Heart left ventricle (tissue), 16 donors: ENCODE measurements at regions not wholly inside any gene's neighbourhood (a gene's known extent, or its start where the extent isn't known, plus 50 kb on each side); places are given as distances from the start of the nearest gene placed in this dataset.

ENCODE experiments used
- ATAC-seq, 4 donors: fragments of 200-7000 bp; cut with Tn5 transposase; one replicate each; pipeline ENCODE4 v1.9.1; 2020 to 2022; ENCODE audit warnings: moderate library complexity in 4 of 4, mild to moderate bottlenecking in 3 of 4, moderate number of reproducible peaks in 1 of 4
- DNase-seq, 5 donors: peaks; one replicate each; pipeline ENCODE4 v3.0.0-alpha.2; 2020
- H3K27ac ChIP-seq, 12 donors: fragments of 200-600 bp; sonication (generic) in 4 of 12; one replicate each; pipeline versions ENCODE4 v1.5.0 to v1.8.0; 2016 to 2022; ENCODE audit warnings: mild to moderate bottlenecking in 2 of 12
- H3K27me3 ChIP-seq, 9 donors: fragments of 200-600 bp; sonication (generic) in 2 of 9; one replicate each; pipeline versions ENCODE4 v1.5.1 to v1.8.0; 2016 to 2022; ENCODE audit warnings: mild to moderate bottlenecking in 3 of 9
- H3K36me3 ChIP-seq, 9 donors: fragments of 200-600 bp; sonication (generic) in 2 of 9; one replicate each; pipeline versions ENCODE4 v1.5.0 to v1.8.0; 2018 to 2022; ENCODE audit warnings: mild to moderate bottlenecking in 2 of 9
- H3K4me1 ChIP-seq, 12 donors: fragments of 200-600 bp; sonication (generic) in 4 of 12; one replicate each; pipeline versions ENCODE4 v1.5.0 to v1.8.0; 2016 to 2022; ENCODE audit warnings: mild to moderate bottlenecking in 3 of 12
- H3K4me3 ChIP-seq, 12 donors: fragments of 200-600 bp; sonication (generic) in 4 of 12; one replicate each; pipeline versions ENCODE4 v1.5.0 to v1.8.0; 2017 to 2022; ENCODE audit warnings: mild to moderate bottlenecking in 9 of 12, moderate library complexity in 4 of 12
- H3K9me3 ChIP-seq, 12 donors: fragments of 200-600 bp; sonication (generic) in 4 of 12; one replicate each; pipeline versions ENCODE4 v1.5.0 to v1.8.0; 2016 to 2022; ENCODE audit warnings: mild to moderate bottlenecking in 1 of 12
- CTCF ChIP-seq, 12 donors: fragments of 200-600 bp; sonication (generic) in 4 of 12; IDR thresholded peaks; one replicate each; pipeline versions ENCODE4 v1.5.0 to v1.8.0; 2018 to 2022; ENCODE audit warnings: antibody characterized with exemption in 12 of 12, mild to moderate bottlenecking in 5 of 12
- POLR2A ChIP-seq, 2 donors: fragments of 450-650 bp; IDR thresholded peaks; one replicate each; pipeline ENCODE4 v1.6.1; 2017; ENCODE audit warnings: antibody characterized with exemption in 2 of 2, mild to moderate bottlenecking in 2 of 2, moderate library complexity in 2 of 2
- WGBS, 4 donors: extraction: QIAGEN DNeasy Blood & Tissue Kit in 2 of 4; methylation state at CpG; one replicate each; pipeline versions ENCODE4 v1.1.5 to v1.1.7; 2013 to 2018; 5-methylcytosine and 5-hydroxymethylcytosine counted together
- intact Hi-C, 10 donors: fragments of 100-400 bp; cut with DNase I; formaldehyde crosslinking; loops; one replicate each; pipeline versions ENCODE4 v1.11.1 to v1.14.2; 2022
- donor health status: ischemic (EF 13 %, LVEDD 7.1; RV severe dilation, severe dysfunction).
- donor health status: healthy with polysubstance abuse.
- donor health status: DM: no; HTN: yes; CAD: no.
- donor health status: DM: no; HTN: no; CAD: no.
- donor health status: ischemic (EF 25% LVEDD 6.9; RV normal size, moderate dysfunction).
- donor health status: ischemic (EF 25% LVEDD 5.7; RV mildly dilated, moderate dysfunction).
- donor health status: healthy.
- donor health status: DM: yes; HTN: yes; CAD: no.
- donor health status: ischemic (EF 35%, LVEDD 5.7; RV mildly dilated, moderate dysfunction).
- donor health status: nonischemic (EF 11% LVEDD 7.7; RV severe dilation, severe dysfunction).
- donor health status: DM: yes; HTN: yes; CAD: no.
- donor health status: PGD.
- donor health status: ischemic (EF 29% LVEDD 5.4; RV normal size, mild dysfunction).
- donor health status: nonischemic (EF 23%, LVEDD 6.1; RV moderate dilation, normal function).

- Histone ChIP-seq H3K27me3 (peaks cover 0 to 3% (median 0%) of the 10 kb centered on the region in 9 donors), H3K4me3 (no peak overlapping the region), H3K9me3 (no peaks in the 10 kb centered on the region), H3K27ac (no peak overlapping the region), H3K4me1 (no peaks in the 10 kb centered on the region), H3K36me3 (no peaks in the 10 kb centered on the region)
- 86 to 89% (median 88%) methylated on average over 6 of the region's 6 CpGs for WGBS, 4 donors
- TF ChIP-seq POLR2A (IDR thresholded peaks at IDR 0.05) (no peak), CTCF (IDR thresholded peaks at IDR 0.05) (no peak)
- no peak for ATAC-seq
- DNase-seq, result no peak
- intact Hi-C loops, result no loop called here
These were observed 352.1 kb upstream of the ZNF521 start for GRCh38 chr18:25704071-25704470.

GRCh38 chr18:25701821-25702220 lies 349.9 kb upstream of the ZNF521 start:
- 89 to 93% (median 93%) methylated on average over 5 of the region's 5 CpGs for WGBS, 4 donors
- no peak for ATAC-seq
- H3K9me3 ChIP-seq, result no peaks in the 10 kb centered on the region
- DNase-seq, result no peak
- H3K36me3 ChIP-seq, result no peaks in the 10 kb centered on the region
- H3K27me3 ChIP-seq, result peaks cover 0 to 3% (median 0%) of the 10 kb centered on the region in 9 donors
- H3K27ac ChIP-seq, result no peak overlapping the region
- intact Hi-C loops, result no loop called here
- H3K4me3 ChIP-seq, result no peak overlapping the region
- H3K4me1 ChIP-seq, result no peaks in the 10 kb centered on the region
- no peak for TF ChIP-seq CTCF (IDR thresholded peaks at IDR 0.05)

DNA sequence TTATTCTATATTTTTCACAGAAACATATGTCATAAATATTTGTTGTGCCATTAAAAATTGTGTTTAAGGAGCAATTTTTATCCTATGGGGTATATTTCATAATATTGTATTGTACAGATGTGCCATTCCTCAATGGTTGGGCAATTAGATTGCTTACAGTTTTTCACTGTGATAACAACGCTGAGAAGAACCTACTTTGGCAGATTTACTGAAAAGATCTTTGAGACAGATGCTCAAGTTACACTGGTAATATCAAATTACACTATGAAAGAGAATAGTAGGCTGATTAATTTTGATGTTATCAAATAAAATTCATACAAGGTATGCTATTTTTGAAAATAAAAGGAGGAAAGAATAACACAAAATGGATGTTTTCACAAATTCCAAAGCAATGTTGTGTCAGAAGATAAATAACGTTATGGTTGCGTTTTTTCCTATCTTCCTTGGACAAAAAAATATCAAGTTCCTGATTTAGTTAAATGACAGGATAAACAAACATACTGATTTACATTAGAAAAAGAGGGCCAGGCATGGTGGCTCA lies 335.1 kb upstream of the ZNF521 start:
- TF ChIP-seq POLR2A (IDR thresholded peaks at IDR 0.05) (no peak), CTCF (IDR thresholded peaks at IDR 0.05) (no peak)
- Histone ChIP-seq H3K4me3 (no peak overlapping the region), H3K27me3 (no peaks in the 10 kb centered on the region), H3K4me1 (no peaks in the 10 kb centered on the region), H3K9me3 (no peaks in the 10 kb centered on the region), H3K27ac (no peak overlapping the region), H3K36me3 (no peaks in the 10 kb centered on the region)
- no peak for ATAC-seq
- DNase-seq, result no peak
- intact Hi-C loops, result loop anchor here in 1 of 10 donors (10.0 kb wide), 1 partner anchor 48 kb away; no protein-coding TSS in a partner anchor
- 52 to 67% (median 58%) methylated on average over 3 of the region's 3 CpGs for WGBS, 4 donors

DNA sequence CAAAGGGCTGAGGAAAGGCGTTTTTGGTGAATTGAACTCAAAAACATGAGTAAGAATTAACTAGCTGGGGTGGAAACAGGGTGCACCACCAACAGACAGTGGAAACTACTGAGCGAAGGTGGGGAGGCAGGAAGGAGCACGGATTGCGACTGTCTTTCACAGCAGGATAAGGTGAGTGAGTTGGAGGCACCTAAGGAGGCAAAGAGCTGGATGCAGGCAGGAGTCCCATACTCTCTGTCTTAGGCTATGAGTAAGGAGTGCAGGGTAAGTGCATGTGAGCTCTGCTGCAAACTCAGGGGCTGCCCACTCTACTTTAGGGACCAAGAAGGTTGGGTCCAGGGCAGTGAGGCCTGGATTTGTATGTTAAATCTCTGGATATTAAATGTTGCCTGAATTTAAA lies 333.1 kb upstream of the ZNF521 start:
- H3K27me3 ChIP-seq, result no peaks in the 10 kb centered on the region
- no peak for DNase-seq
- ATAC-seq, result no peak
- 76 to 82% (median 81%) methylated on average over 4 of the region's 4 CpGs for WGBS, 4 donors
- H3K36me3 ChIP-seq, result no peaks in the 10 kb centered on the region
- H3K4me1 ChIP-seq, result no peaks in the 10 kb centered on the region
- no peak overlapping the region for H3K27ac ChIP-seq
- intact Hi-C loops, result loop anchor here in 1 of 10 donors (10.0 kb wide), 1 partner anchor 50 kb away; no protein-coding TSS in a partner anchor
- no peak overlapping the region for H3K4me3 ChIP-seq
- H3K9me3 ChIP-seq, result no peaks in the 10 kb centered on the region
- no peak for TF ChIP-seq POLR2A (IDR thresholded peaks at IDR 0.05)

DNA sequence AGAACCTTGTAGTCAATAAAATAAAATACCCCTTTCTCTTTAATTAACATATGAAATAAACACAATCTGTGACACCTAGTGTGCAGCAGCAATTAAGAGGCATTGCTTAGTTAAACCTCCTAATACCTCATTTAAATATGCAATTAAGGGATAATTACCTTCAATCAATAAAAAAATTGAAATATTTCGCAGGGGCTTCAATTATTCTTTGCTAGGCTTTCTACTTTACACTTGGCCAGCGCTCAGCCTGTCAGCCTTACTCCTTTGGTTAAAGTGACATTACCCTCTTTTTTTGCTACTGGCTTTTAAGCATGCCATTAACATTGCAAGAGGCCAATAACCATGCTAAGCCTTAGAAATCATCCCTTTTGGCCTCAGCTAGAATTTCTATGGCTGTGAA lies 327.5 kb upstream of the ZNF521 start:
- H3K27ac ChIP-seq, result no peak overlapping the region
- H3K4me1 ChIP-seq, result no peaks in the 10 kb centered on the region
- intact Hi-C loops, result loop anchor here in 3 of 10 donors (10.0 kb wide), 3 partner anchors 55 to 805 kb away; no protein-coding TSS in a partner anchor
- no peaks in the 10 kb centered on the region for H3K9me3 ChIP-seq
- WGBS, 4 donors, result 63 to 73% (median 67%) methylated on average over 2 of the region's 2 CpGs
- H3K4me3 ChIP-seq, result no peak overlapping the region
- ATAC-seq (no peak), DNase-seq (no peak)
- H3K27me3 ChIP-seq, result no peaks in the 10 kb centered on the region
- no peaks in the 10 kb centered on the region for H3K36me3 ChIP-seq
- TF ChIP-seq CTCF (IDR thresholded peaks at IDR 0.05) (no peak), POLR2A (IDR thresholded peaks at IDR 0.05) (no peak)
